WTC11 (cell line): ENCODE measurements at regions not wholly inside any gene's neighbourhood (a gene's known extent, or its start where the extent isn't known, plus 50 kb on each side); places are given as distances from the start of the nearest gene placed in this dataset.

ENCODE experiments used
- ATAC-seq: fragments of 200-7000 bp; cut with Tn5 transposase; 2 replicates; pipeline ENCODE4 v1.10.0; 2021; ENCODE audit warnings: mild to moderate bottlenecking, moderate library complexity
- CTCF ChIA-PET: fragments of 300-600 bp; sonication (Branson Sonifier 250); formaldehyde crosslinking; loops from one replicate; lab custom pipeline; 2021; ENCODE audit warnings: antibody characterized with exemption; lab: Charles Lee
- POLR2A ChIA-PET: fragments of 350-600 bp; sonication (Branson Sonifier 250); formaldehyde crosslinking; loops from one replicate; lab custom pipeline; 2021; ENCODE audit warnings: antibody characterized with exemption; lab: Charles Lee
- DNase-seq: peaks from one replicate; pipeline ENCODE4 v3.0.0; 2021; ENCODE audit warnings: low spot score
- H3K27ac Mint-ChIP-seq: 2 replicates; pipeline ENCODE4 v1.8.0; 2021; ENCODE audit warnings: mixed read lengths
- H3K27me3 Mint-ChIP-seq: 2 replicates; pipeline ENCODE4 v1.8.0; 2021; ENCODE audit warnings: low read depth, mild to moderate bottlenecking, moderate library complexity, mixed read lengths
- H3K36me3 Mint-ChIP-seq: 2 replicates; pipeline ENCODE4 v1.8.0; 2021; ENCODE audit warnings: mixed read lengths
- H3K4me1 Mint-ChIP-seq: 2 replicates; pipeline ENCODE4 v1.8.0; 2022; ENCODE audit warnings: mixed read lengths
- H3K4me3 Mint-ChIP-seq: 2 replicates; pipeline ENCODE4 v1.8.0; 2021; ENCODE audit warnings: mild to moderate bottlenecking, moderate library complexity, mixed read lengths
- H3K9me3 Mint-ChIP-seq: 2 replicates; pipeline ENCODE4 v1.8.0; 2021; ENCODE audit warnings: mixed read lengths
- ERG ChIP-seq: fragments of 250-450 bp; sonication (Bioruptor Pico); IDR thresholded peaks from 2 replicates; pipeline ENCODE4 v1.8.0; 2021; ENCODE audit warnings: mild to moderate bottlenecking
- ESRRA ChIP-seq: sonication (generic); formaldehyde crosslinking; IDR thresholded peaks from 2 replicates; pipeline ENCODE4 v1.8.1; 2022; ENCODE audit warnings: mild to moderate bottlenecking, missing genetic modification reagents, borderline replicate concordance
- FOXK1 ChIP-seq: sonication (generic); formaldehyde crosslinking; IDR thresholded peaks from 2 replicates; pipeline ENCODE4 v1.8.0; 2022; ENCODE audit warnings: mild to moderate bottlenecking, moderate library complexity, missing genetic modification reagents
- GRHL2 ChIP-seq: fragments of 250-450 bp; sonication (Bioruptor Pico); IDR thresholded peaks from 2 replicates; pipeline ENCODE4 v1.8.0; 2022; ENCODE audit warnings: mild to moderate bottlenecking, moderate library complexity; ENCODE audit not compliant: insufficient replicate concordance, severe bottlenecking
- MLX ChIP-seq: sonication (generic); formaldehyde crosslinking; IDR thresholded peaks from 2 replicates; pipeline ENCODE4 v1.8.1; 2023; ENCODE audit warnings: mild to moderate bottlenecking, missing genetic modification reagents, moderate library complexity
- NFATC4 ChIP-seq: fragments of 250-450 bp; sonication (Bioruptor Pico); IDR thresholded peaks from 2 replicates; pipeline ENCODE4 v1.9.0; 2021; ENCODE audit warnings: mild to moderate bottlenecking
- PRDM15 ChIP-seq: sonication (generic); formaldehyde crosslinking; IDR thresholded peaks from 2 replicates; pipeline ENCODE4 v1.8.0; 2022; ENCODE audit warnings: missing genetic modification reagents
- RELA ChIP-seq: sonication (generic); formaldehyde crosslinking; IDR thresholded peaks from 2 replicates; pipeline ENCODE4 v1.8.1; 2022; ENCODE audit warnings: missing genetic modification reagents, mild to moderate bottlenecking, borderline replicate concordance
- SP1 ChIP-seq: sonication (generic); formaldehyde crosslinking; conservative IDR thresholded peaks from 2 replicates; pipeline ENCODE4 v1.8.1; 2022; ENCODE audit warnings: missing genetic modification reagents
- STAT6 ChIP-seq: sonication (generic); formaldehyde crosslinking; conservative IDR thresholded peaks from 2 replicates; pipeline ENCODE4 v1.8.1; 2023; ENCODE audit warnings: mild to moderate bottlenecking, low read depth, missing genetic modification reagents, moderate library complexity
- TEAD4 ChIP-seq: sonication (generic); formaldehyde crosslinking; IDR thresholded peaks from 2 replicates; pipeline ENCODE4 v1.8.0; 2022; ENCODE audit warnings: mild to moderate bottlenecking, missing genetic modification reagents
- TP53 ChIP-seq: sonication (generic); formaldehyde crosslinking; IDR thresholded peaks from 2 replicates; pipeline ENCODE4 v1.8.1; 2023; ENCODE audit warnings: mild to moderate bottlenecking, missing genetic modification reagents
- ZNF138 ChIP-seq: sonication (generic); formaldehyde crosslinking; conservative IDR thresholded peaks from 2 replicates; pipeline ENCODE4 v1.8.1; 2022; ENCODE audit warnings: mild to moderate bottlenecking, moderate library complexity, missing genetic modification reagents
- ZNF219 ChIP-seq: sonication (generic); formaldehyde crosslinking; IDR thresholded peaks from 2 replicates; pipeline ENCODE4 v1.8.0; 2023; ENCODE audit warnings: missing genetic modification reagents, mild to moderate bottlenecking, borderline replicate concordance
- ZNF317 ChIP-seq: sonication (generic); formaldehyde crosslinking; IDR thresholded peaks from 2 replicates; pipeline ENCODE4 v1.8.1; 2023; ENCODE audit warnings: low read depth, mild to moderate bottlenecking, moderate library complexity, missing genetic modification reagents, borderline replicate concordance
- TF ChIP-seq, protein P1 (sequence below): fragments of 250-450 bp; sonication (Bioruptor Pico); IDR thresholded peaks from 2 replicates; pipeline ENCODE4 v1.9.0; 2021; ENCODE audit warnings: mild to moderate bottlenecking

- POLR2A ChIA-PET = no interaction called here
- no peak for ATAC-seq
- no peak overlapping the region for H3K4me3 Mint-ChIP-seq
- TF ChIP-seq FOXK1 (CRISPR knock-in tag) = no peak
- TF ChIP-seq TP53 (CRISPR knock-in tag) = no peak
- no peak for TF ChIP-seq ERG (CRISPR knock-in tag)
- no peak for TF ChIP-seq ZNF317 (CRISPR knock-in tag)
- no peak for TF ChIP-seq MLX
- TF ChIP-seq, protein P1, sequence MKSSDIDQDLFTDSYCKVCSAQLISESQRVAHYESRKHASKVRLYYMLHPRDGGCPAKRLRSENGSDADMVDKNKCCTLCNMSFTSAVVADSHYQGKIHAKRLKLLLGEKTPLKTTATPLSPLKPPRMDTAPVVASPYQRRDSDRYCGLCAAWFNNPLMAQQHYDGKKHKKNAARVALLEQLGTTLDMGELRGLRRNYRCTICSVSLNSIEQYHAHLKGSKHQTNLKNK (CRISPR knock-in tag) = no peak
- no peak for TF ChIP-seq TEAD4 (CRISPR knock-in tag)
- no peak for TF ChIP-seq GRHL2
- no peak for TF ChIP-seq RELA (CRISPR knock-in tag)
- no peak for TF ChIP-seq STAT6 (CRISPR knock-in tag)
- no peak for TF ChIP-seq PRDM15 (CRISPR knock-in tag)
- TF ChIP-seq, all 79 proteins: peak for 0
- no peaks in the 10 kb centered on the region for H3K4me1 Mint-ChIP-seq
- CTCF ChIA-PET = no interaction called here
- DNase-seq = no peak
- H3K27ac Mint-ChIP-seq = no peak overlapping the region
- no peaks in the 10 kb centered on the region; the same call in 1 of the 2 replicates for H3K27me3 Mint-ChIP-seq
- H3K36me3 Mint-ChIP-seq = no peaks in the 10 kb centered on the region
- H3K9me3 Mint-ChIP-seq = no peaks in the 10 kb centered on the region
Measured at GRCh38 chr13:112143046-112143752, 76.2 kb downstream of the SOX1 start.

- Mint-ChIP-seq H3K4me1 (no peaks in the 10 kb centered on the region), H3K27me3 (no peaks in the 10 kb centered on the region; the same call in 1 of the 2 replicates), H3K27ac (no peak overlapping the region; the same call in 1 of the 2 replicates), H3K36me3 (peaks cover 4% of the 10 kb centered on the region; the same call in 1 of the 2 replicates), H3K9me3 (peaks cover 6% of the 10 kb centered on the region), H3K4me3 (no peak overlapping the region)
- TF ChIP-seq ZNF138 (CRISPR knock-in tag) (no peak), ZNF317 (CRISPR knock-in tag) (no peak), SP1 (CRISPR knock-in tag) (no peak), NFATC4 (CRISPR knock-in tag) (no peak), ESRRA (CRISPR knock-in tag) (no peak), ZNF219 (CRISPR knock-in tag) (no peak)
- CTCF ChIA-PET = no interaction called here
- POLR2A ChIA-PET = no interaction called here
- DNase-seq (no peak), ATAC-seq (no peak)
Measured at GRCh38 chr13:112143753-112144615, 77.0 kb downstream of the SOX1 start.
